Activated naive CD4-positive, alpha-beta T cell (primary cell): ENCODE measurements at regions not wholly inside any gene's neighbourhood (a gene's known extent, or its start where the extent isn't known, plus 50 kb on each side); places are given as distances from the start of the nearest gene placed in this dataset.
"Not testable (repeated sequence)": the region's sequence is repeated elsewhere in the genome, so short reads cannot be mapped to it uniquely, and the experiment has no call there.

Experiments
- DNase-seq, 4 experiments: peaks; one replicate each; lab custom pipeline; 2025; lab: John Stamatoyannopoulos, UW

DNA sequence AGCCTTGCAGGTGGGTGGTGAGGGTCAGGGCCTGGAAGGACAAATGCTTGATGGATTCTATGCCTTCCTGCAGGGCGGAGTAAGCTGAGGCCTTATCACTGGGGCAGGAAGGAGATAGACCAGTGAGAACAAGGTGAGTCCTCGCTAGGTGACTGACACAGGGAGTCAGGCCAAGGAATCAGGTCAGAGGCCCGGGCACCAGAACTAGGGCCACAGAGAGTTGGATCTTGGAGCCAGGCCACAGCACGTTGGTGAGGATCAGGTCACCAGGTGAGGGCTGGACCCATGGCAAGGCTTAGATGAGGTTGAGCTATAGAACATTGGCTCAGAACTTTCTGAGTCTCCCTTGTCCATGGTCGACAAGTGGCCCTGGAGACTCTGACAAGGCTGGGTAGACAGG is 328.2 kb downstream of the FOXO1 start:
- no peak for DNase-seq

DNA sequence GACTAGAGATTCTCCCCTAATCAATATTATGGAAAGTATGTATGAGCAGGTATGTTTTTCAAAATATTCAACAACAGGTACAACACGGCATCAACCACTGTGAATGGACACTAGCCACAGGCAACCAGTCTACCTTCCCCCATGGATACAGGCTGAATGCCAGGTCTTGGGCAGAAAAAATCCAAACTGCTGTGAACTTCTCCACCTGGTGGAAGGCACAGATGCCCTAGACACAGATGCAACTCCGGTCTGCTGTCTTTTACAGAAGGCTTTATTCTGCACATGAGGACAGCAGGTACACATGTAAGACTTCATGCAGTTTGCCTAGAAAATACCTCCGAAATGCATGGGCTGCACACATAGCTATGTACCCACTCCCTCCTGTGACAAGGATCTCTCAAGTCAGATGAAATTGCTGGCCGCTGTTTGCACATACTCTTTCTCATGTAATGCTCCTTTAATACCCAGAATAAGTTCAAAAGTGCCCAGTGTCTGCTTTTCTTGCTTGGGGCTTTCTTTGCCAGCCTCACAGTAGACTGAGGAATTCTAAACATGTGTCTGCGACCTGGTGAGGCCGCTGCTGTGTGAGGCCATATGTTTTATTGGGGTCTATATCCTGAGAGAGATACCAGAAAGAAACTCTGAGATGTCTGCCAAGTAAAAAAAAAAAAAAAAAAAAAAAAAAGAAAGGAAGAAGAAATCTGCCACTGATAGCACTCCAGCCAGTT is 325.9 kb downstream of the FOXO1 start:
- DNase-seq = no peak

GRCh38 chr13:40341096-40341471 is 325.4 kb downstream of the FOXO1 start:
- DNase-seq = no peak

GRCh38 chr13:40341501-40341900 is 324.9 kb downstream of the FOXO1 start:
- no peak for DNase-seq

DNA sequence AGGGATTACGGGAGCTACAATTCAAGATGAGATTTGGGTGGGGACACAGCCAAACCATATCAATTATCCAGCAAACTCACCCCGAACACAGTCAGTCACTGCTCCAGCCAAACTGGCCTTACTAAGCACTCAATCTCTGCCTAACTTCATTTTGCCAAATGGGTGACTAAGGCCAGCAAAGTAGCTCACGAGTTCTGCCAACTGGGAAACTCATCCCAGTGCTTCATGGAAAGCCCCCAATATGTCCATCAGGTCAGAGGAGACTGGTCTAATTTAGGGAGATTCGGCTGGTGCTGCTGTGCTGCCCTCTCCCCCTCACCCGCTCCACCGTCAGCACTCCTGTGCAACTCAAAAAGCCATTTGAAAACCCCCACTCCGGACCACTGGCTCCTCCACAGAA is 324.0 kb downstream of the FOXO1 start:
- no peak for DNase-seq

DNA sequence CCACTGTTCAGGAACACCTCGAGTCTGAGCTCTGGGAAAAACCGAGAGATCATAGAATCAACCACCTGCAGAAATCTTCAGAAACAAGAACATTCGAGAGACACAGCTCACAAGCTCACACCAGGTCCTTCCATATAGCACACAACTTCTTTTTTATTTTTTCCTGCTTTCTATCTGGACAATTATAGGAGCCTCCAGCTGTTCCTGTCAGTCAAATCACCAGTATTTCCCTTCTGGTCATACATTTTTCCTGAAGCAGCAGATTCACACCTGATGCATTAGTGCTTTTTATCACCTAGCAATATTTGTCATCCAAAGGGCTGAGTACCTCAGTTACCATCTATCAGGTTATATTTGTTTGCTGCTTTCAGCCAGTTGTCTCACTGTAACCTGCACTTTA is 323.5 kb downstream of the FOXO1 start:
- no peak for DNase-seq

DNA sequence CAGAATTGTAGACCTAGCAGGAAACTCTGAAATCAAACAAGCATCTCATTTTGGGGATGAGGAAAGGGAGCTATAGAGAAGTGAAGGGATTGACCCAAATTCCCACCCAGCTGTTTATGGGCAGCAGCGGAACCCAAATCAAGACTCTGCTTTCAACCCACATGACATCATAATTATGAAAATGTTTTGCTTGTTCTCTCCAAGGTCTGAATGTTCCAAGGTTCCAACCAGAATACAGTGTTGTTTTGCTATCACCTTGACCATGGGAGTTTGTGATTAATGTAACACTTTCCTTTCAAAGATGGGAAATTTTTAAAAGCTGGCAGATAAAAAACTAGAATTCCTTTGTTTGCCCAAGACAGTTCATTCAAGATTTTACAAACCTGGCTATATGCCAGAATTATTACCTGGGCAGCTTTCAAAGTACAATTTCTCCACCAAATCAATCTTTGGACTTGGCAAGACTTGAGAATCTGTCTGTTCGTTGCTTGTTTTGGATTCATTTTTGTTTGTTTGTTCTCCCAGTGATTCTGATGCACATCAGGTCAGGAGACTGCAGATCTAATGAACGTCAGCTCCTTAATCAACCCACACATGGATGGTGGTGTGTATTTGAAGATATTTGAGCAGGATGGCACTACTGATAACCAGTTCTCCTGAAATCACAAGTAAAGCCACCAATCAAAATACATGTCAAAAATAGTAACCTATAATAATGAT is 322.7 kb downstream of the FOXO1 start:
- DNase-seq = no peak

GRCh38 chr13:40344270-40345148 is 321.9 kb downstream of the FOXO1 start:
- no peak for DNase-seq

GRCh38 chr13:40345149-40345514 is 321.3 kb downstream of the FOXO1 start:
- DNase-seq = no peak

DNA sequence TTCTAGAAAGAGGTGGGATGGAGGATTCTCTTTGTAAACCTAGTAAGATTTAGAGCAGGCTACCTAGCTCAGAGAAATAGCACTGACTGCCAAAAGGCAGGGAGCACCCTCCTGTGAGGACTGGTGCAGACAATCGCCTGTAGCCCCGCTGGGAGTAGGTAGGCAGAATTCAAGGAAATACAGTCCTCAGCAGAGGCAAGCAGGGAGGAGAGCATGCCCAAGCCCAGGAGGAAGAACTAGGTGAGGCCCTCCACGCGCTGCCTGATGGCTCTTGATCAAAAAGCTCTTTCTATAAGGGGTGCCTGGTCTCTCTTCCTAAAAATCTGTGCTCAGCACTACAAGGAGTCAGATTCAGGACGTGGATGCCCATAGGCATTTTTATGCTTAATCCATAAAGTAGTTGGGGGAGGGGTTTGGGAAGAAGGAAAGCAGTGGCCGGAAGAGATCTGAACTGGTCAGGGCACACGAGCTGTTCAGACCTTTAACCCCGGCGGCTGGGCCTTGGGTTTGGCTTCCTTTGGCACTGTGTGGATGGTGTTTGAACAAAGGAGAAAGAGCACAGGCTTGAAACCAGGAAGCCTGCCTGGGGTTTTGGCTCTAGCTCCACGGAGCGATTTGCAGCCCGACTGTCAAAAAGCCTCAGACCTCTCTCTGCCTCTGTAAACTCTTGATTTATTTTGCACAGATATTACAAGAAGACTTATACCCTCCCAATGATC is 320.6 kb downstream of the FOXO1 start:
- no peak for DNase-seq

DNA sequence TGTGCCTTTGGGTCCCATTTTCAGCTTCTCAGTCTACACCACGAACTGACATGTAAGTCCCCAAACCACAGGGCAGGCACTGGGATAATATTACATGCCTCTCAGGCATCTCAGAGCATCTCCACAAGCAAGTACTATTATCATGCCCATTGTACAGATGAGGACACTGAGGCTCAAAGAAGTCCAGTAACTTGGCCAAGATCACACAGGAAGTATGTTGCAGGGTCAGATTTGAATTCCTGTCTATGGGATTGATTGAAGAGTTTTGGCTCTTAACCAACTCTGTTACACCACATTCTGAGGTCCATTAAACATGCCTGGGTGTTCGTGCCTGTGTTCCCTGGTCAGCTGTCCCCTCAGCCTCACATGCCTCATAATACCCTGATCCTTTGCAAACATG is 319.8 kb downstream of the FOXO1 start:
- no peak for DNase-seq

DNA sequence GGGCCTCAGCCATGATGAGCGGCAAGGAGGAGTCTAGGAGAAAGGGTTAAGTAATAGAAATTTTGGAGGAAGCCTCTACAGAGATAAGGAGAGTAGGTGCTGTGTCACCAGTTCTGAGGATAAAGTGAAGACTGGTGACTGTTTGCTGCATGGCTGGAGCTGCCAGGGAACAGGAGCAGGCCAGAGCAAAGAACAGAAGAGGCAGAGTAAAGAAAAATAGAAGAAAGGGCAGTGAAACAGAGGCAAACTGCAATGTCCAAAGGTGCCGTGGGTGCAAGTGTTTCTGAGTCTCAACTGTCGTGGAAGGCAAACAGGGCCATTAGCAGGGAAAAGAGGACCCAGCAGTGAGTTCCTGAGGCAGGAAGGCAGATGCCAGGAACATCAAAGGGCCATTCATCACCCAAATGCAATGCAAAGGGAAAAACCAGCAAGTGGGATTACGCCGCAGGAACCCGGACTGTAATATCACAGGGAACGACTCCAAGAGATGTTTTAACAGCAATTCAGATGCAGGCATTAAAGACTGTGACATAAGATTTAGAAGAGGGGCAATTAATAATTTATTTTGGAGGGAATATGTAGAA is 318.3 kb downstream of the FOXO1 start:
- no peak for DNase-seq

DNA sequence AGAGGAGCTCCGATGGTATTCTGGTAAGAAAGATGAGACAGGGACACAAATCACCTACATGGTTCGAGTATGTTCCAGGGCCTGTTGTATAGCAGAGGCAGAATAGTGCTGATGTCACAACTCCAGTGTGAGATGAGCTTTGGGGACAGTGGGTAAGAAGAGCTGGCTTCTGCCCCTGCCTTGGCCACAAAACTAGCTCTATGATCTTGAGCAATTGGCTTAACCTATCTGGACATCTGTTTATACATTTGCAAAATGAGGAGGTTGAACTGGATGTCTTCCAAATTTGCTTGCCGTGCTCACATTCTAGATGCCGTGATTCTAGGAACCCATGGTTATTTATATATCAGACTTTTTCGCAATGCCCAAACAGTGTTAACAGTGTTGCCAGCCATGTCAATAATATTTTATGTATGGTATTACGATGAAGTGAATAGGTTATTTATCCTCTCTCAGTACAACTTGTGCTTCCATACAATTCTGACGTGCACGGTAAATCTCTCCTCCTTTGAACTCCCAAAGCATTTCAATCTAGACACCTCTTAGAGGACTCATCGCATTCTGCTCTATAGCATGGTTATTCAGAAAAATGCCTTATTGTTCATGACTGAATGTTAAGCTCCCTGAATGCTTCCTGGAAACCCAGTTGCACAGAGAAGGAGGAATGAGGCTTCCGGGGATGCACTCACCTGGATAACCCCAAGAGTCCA is 316.0 kb downstream of the FOXO1 start:
- no peak for DNase-seq

GRCh38 chr13:40351537-40352379 is 314.7 kb downstream of the FOXO1 start:
- DNase-seq = no peak

GRCh38 chr13:40352380-40352778 is 314.1 kb downstream of the FOXO1 start:
- no peak for DNase-seq

- no peak for DNase-seq
Observed at GRCh38 chr13:40352802-40353562, 313.5 kb downstream of the FOXO1 start.

- no peak for DNase-seq
Observed at GRCh38 chr13:40355126-40355724, 311.2 kb downstream of the FOXO1 start.

- no peak for DNase-seq
Observed at GRCh38 chr13:40356011-40356410, 310.4 kb downstream of the FOXO1 start.

DNA sequence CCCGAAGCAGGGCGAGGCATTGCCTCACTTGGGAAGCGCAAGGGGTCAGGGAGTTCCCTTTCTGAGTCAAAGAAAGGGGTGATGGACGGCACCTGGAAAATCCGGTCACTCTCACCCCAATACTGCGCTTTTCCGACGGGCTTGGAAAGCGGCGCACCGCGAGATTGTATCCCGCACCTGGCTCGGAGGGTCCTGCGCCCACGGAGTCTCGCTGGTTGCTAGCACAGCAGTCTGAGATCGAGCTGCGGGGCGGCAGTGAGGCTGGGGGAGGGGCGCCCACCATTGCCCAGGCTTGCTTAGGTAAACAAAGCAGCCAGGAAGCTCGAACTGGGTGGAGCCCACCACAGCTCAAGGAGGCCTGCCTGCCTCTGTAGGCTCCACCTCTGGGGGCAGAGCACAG is 310.0 kb downstream of the FOXO1 start:
- not testable (repeated sequence) for DNase-seq
